Vagina (tissue), 2 donors: ENCODE measurements at regions not wholly inside any gene's neighbourhood (a gene's known extent, or its start where the extent isn't known, plus 50 kb on each side); places are given as distances from the start of the nearest gene placed in this dataset.

ENCODE experiments used
- CTCF ChIP-seq, 3 experiments: fragments of 450-650 bp in 2 of 3; fragments of 200-600 bp in 1 of 3; sonication (generic) in 1 of 3; IDR thresholded peaks; one replicate each; pipeline ENCODE4 v1.5.1; 2017 to 2019; ENCODE audit warnings: antibody characterized with exemption in 3 of 3, mild to moderate bottlenecking in 2 of 3, moderate library complexity in 2 of 3
- POLR2A ChIP-seq, 2 donors: fragments of 450-650 bp; IDR thresholded peaks; one replicate each; pipeline ENCODE4 v1.6.1; 2017; ENCODE audit warnings: antibody characterized with exemption in 2 of 2, mild to moderate bottlenecking in 2 of 2, moderate library complexity in 2 of 2

- TF ChIP-seq CTCF (IDR thresholded peaks at IDR 0.05) (no peak), POLR2A (IDR thresholded peaks at IDR 0.05) (no peak)
Measured at GRCh38 chr6:105485456-105485855, 82.6 kb upstream of the PREP start.
